ENCODE measurements at regions not wholly inside any gene's neighbourhood (a gene's known extent, or its start where the extent isn't known, plus 50 kb on each side); places are given as distances from the start of the nearest gene placed in this dataset.

DNA sequence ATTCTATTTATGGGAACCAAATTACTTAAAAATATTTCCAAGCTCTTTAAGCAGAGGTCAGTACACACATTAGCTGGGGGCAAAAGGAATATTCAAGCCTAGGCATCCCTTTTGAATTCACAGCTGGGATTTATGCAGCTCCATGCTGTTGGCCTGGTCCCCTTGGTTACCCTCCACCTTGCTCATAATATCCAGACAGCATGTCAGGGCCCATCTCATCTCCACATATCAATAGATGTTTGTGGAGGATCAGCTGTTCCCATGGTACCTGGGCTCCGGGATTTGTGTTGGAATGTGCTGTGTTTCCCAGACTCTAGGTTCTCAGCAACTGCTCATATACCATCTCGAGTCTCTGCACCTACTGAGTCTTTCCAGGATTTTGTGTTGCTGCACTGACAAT is 534.8 kb downstream of the BMP2 start:
- DNase-seq (no peak), ATAC-seq (no peak)
- TF ChIP-seq CTCF (IDR thresholded peaks at IDR 0.05), result no peak
- Histone ChIP-seq H3K9me3 (no peaks in the 10 kb centered on the region), H3K36me3 (no peaks in the 10 kb centered on the region), H3K27me3 (ENCODE audit: low read depth) (no peaks in the 10 kb centered on the region), H3K4me1 (no peaks in the 10 kb centered on the region), H3K4me3 (no peak overlapping the region), H3K27ac (no peak overlapping the region)
- intact Hi-C loops (cut with DNase I), result no loop called here

DNA sequence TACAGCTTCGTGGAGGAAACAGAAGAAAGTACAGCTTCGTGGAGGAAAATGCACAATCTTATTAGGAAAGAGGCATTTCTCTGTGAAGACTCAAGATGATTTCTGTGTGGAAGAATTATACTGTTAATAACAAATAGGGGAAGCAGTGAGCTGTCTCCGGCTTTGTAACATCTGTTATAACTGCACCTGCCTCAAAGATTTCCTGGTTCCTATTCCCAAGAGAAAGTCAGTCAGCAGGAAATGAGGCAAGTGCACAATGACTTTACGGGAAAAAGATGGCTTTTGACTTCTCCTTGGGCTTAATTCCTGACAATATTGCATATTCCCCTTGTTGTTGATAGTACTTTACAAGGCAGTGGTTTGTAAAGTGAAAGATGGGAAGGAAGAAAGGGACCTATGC is 538.5 kb downstream of the BMP2 start:
- Histone ChIP-seq H3K27me3 (ENCODE audit: low read depth) (no peaks in the 10 kb centered on the region), H3K9me3 (no peaks in the 10 kb centered on the region), H3K36me3 (no peaks in the 10 kb centered on the region), H3K4me1 (no peaks in the 10 kb centered on the region), H3K27ac (no peak overlapping the region), H3K4me3 (no peak overlapping the region)
- intact Hi-C loops (cut with DNase I), result no loop called here
- no peak for TF ChIP-seq CTCF (IDR thresholded peaks at IDR 0.05)
- DNase-seq (no peak), ATAC-seq (no peak)

DNA sequence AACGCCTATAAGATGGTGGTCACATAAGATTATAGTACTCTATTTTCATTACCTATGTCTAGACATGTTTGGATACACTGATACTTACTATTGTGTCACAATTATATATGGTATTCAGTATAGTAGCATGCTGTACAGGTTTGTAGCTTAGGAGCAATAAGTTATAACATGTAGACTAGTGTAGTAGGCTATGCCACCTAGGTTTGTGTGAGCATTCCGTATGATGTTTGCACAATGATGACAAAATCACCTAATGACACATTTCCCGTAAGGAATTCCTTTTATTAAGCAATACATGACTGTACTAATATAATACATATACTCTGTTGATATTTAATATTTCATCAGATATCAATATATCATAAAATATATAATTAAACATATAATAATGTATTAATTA is 540.7 kb downstream of the BMP2 start:
- H3K4me3 ChIP-seq, result no peak overlapping the region
- no peaks in the 10 kb centered on the region for H3K27me3 ChIP-seq (ENCODE audit: low read depth)
- intact Hi-C loops (cut with DNase I), result no loop called here
- H3K36me3 ChIP-seq, result no peaks in the 10 kb centered on the region
- H3K27ac ChIP-seq, result no peak overlapping the region
- no peaks in the 10 kb centered on the region for H3K9me3 ChIP-seq
- no peak for ATAC-seq
- no peak for TF ChIP-seq CTCF (IDR thresholded peaks at IDR 0.05)
- DNase-seq, result no peak
- no peaks in the 10 kb centered on the region for H3K4me1 ChIP-seq

GRCh38 chr20:7313047-7313446 is 545.6 kb downstream of the BMP2 start:
- H3K27ac ChIP-seq, result no peak overlapping the region
- no peaks in the 10 kb centered on the region for H3K27me3 ChIP-seq (ENCODE audit: low read depth)
- TF ChIP-seq CTCF (IDR thresholded peaks at IDR 0.05), result no peak
- intact Hi-C loops (cut with DNase I), result no loop called here
- ATAC-seq (no peak), DNase-seq (no peak)
- no peaks in the 10 kb centered on the region for H3K4me1 ChIP-seq
- no peaks in the 10 kb centered on the region for H3K36me3 ChIP-seq
- H3K4me3 ChIP-seq, result no peak overlapping the region
- H3K9me3 ChIP-seq, result no peaks in the 10 kb centered on the region

DNA sequence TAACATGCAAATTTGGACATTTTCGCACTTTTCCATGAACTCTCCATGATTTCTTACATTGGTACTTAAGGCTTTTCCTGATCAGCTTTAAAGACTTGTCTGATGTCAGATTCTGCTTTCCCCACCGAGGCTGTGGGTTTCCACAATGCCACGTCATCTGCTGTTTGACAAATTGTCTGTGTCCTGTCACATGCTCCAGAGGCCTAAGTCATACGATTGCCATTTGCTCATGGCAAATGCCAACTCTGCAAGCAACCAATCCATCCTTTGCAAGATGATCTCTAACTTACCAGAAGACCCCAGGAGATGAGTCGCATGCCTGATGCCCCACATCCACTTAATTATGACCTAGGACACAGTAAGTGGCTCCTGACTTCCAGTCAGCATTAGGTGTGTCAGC is 556.5 kb downstream of the BMP2 start:
- intact Hi-C loops (cut with DNase I), result no loop called here
- no peak for TF ChIP-seq CTCF (IDR thresholded peaks at IDR 0.05)
- no peak for ATAC-seq

DNA sequence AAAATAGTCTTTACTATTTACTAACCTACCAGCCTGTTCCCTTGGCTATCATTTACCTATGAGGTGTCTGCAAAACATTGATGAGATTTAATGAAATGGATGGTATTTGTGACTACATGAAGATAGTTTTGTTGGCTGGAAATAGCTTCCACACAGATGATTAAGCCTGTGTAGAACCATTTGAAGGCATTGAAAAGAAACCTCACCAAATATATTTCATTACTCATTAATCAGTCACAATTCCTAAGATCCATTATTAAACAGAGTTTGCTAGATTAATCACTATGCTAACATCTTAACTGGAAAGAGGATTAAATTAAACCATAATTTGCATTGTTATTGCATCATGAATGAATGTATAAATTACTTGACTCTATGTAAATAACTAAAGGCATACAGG is 560.3 kb downstream of the BMP2 start:
- Histone ChIP-seq H3K36me3 (no peaks in the 10 kb centered on the region), H3K4me3 (no peak overlapping the region), H3K27ac (no peak overlapping the region), H3K4me1 (no peaks in the 10 kb centered on the region), H3K9me3 (no peaks in the 10 kb centered on the region), H3K27me3 (ENCODE audit: low read depth) (no peaks in the 10 kb centered on the region)
- ATAC-seq (no peak), DNase-seq (no peak)
- intact Hi-C loops (cut with DNase I), result no loop called here
- no peak for TF ChIP-seq CTCF (IDR thresholded peaks at IDR 0.05)

More for the DNA sequence above, 556.5 kb downstream of the BMP2 start:
- no peak overlapping the region for H3K27ac ChIP-seq
- no peaks in the 10 kb centered on the region for H3K27me3 ChIP-seq (ENCODE audit: low read depth)
- no peaks in the 10 kb centered on the region for H3K9me3 ChIP-seq
- H3K4me1 ChIP-seq, result no peaks in the 10 kb centered on the region
- DNase-seq, result no peak
- no peaks in the 10 kb centered on the region for H3K36me3 ChIP-seq
- H3K4me3 ChIP-seq, result no peak overlapping the region
